ENCODE measurements at regions not wholly inside any gene's neighbourhood (a gene's known extent, or its start where the extent isn't known, plus 50 kb on each side); places are given as distances from the start of the nearest gene placed in this dataset.

GRCh38 chr9:82570226-82570625 is 492.7 kb downstream of the RASEF start:
- TF ChIP-seq CTCF (IDR thresholded peaks at IDR 0.05; ENCODE audit: borderline replicate concordance, extremely low read depth, low read length, poor library complexity, severe bottlenecking) (no peak), EZH2 (IDR thresholded peaks at IDR 0.05; ENCODE audit: borderline replicate concordance, low read depth, low read length, severe bottlenecking) (no peak)
